Mesothelial cell of epicardium (in vitro differentiated cells): ENCODE measurements at regions not wholly inside any gene's neighbourhood (a gene's known extent, or its start where the extent isn't known, plus 50 kb on each side); places are given as distances from the start of the nearest gene placed in this dataset.

Experiments
- DNase-seq, 2 experiments: peaks; one replicate each; pipeline ENCODE4 v3.0.0; 2021; ENCODE audit warnings: low spot score in 2 of 2; ENCODE audit not compliant: unreplicated experiment in 2 of 2
- H3K27ac Mint-ChIP-seq: 2 replicates; pipeline ENCODE4 v1.8.0; 2021; ENCODE audit warnings: mixed read lengths
- H3K27me3 Mint-ChIP-seq: 2 replicates; pipeline ENCODE4 v1.8.0; 2021; ENCODE audit warnings: low read depth, mixed read lengths
- H3K36me3 Mint-ChIP-seq: 2 replicates; pipeline ENCODE4 v1.8.0; 2021; ENCODE audit warnings: mixed read lengths
- H3K4me1 Mint-ChIP-seq: 2 replicates; pipeline ENCODE4 v1.8.0; 2021; ENCODE audit warnings: mixed read lengths
- H3K4me3 Mint-ChIP-seq: 2 replicates; pipeline ENCODE4 v1.8.0; 2021; ENCODE audit warnings: mild to moderate bottlenecking, moderate library complexity, mixed read lengths
- H3K9me3 Mint-ChIP-seq: 2 replicates; pipeline ENCODE4 v1.8.0; 2021; ENCODE audit warnings: mixed read lengths
- TF ChIP-seq, protein P1 (sequence below): fragments of 200-600 bp; sonication (generic); IDR thresholded peaks from one replicate; pipeline ENCODE4 v1.5.0; 2021; ENCODE audit warnings: antibody characterized with exemption; ENCODE audit not compliant: unreplicated experiment

DNA sequence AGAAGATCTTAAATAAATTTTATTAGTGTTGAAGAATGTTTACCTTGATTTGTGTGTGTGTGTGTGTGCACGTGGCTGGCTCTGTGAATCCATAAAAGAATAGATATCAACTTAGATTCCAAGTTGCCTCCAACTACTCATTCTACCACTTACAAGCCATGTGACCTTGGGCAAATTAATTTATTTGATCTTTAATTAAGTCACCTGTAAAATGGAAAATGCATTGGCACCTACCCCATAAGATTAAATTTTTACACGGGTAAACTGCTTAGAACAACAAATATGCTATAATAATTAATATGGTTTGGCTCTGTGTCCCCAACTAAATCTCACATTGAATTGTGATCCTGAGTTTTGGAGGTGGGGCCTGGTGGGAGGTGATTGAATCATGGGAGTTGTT, 604.9 kb upstream of the NRG3 start:
- no peaks in the 10 kb centered on the region for H3K36me3 Mint-ChIP-seq
- DNase-seq: no peak
- no peaks in the 10 kb centered on the region for H3K4me1 Mint-ChIP-seq
- TF ChIP-seq, protein P1, sequence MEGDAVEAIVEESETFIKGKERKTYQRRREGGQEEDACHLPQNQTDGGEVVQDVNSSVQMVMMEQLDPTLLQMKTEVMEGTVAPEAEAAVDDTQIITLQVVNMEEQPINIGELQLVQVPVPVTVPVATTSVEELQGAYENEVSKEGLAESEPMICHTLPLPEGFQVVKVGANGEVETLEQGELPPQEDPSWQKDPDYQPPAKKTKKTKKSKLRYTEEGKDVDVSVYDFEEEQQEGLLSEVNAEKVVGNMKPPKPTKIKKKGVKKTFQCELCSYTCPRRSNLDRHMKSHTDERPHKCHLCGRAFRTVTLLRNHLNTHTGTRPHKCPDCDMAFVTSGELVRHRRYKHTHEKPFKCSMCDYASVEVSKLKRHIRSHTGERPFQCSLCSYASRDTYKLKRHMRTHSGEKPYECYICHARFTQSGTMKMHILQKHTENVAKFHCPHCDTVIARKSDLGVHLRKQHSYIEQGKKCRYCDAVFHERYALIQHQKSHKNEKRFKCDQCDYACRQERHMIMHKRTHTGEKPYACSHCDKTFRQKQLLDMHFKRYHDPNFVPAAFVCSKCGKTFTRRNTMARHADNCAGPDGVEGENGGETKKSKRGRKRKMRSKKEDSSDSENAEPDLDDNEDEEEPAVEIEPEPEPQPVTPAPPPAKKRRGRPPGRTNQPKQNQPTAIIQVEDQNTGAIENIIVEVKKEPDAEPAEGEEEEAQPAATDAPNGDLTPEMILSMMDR: no peak
- H3K9me3 Mint-ChIP-seq: peaks cover 23% of the 10 kb centered on the region
- no peak overlapping the region for H3K27ac Mint-ChIP-seq
- no peaks in the 10 kb centered on the region for H3K27me3 Mint-ChIP-seq
- no peak overlapping the region for H3K4me3 Mint-ChIP-seq

DNA sequence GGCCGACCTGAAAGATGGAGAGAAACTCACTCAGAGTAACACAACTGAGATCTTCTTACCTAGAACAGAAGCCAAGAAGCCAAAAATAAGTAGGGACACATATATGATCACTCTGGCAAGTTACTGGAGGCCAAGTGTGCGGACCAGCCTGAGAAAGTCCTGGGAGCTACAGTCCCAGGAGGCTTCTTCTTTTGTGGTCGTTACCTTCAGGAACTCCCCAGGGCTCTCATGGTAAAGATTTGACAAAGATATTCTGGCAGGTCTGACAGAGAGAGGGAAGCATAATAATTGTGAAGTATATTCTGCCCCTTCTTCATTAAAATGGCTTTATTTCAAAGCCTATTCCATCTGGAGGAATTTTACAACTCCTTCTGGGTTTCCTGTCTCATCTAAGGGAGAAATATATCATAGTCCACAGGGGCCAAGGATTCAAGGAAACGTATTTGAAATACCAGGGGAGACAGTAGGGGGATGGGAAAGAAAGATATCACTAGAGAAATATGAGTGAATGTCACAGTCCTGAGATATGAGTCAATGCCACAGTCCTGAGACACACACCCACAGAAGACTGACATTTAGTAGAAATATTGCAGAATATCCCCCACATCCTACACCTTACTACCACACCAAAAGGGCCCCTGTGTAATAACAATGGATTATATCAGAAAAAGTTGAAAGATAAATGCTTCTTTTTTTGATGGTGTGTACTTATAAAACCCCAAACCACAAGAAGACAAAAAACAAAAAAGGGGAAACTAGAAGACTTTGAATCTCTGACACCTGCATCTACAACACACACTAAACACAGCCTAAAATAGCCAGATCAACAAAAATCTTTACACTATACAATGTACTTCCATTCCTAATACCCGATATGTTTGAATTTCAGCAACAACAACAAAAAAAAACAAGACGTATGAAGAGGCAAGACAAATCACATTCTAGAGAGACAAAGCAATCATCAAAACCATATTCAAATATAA, 594.2 kb upstream of the NRG3 start:
- TF ChIP-seq, protein P1: no peak
- H3K27ac Mint-ChIP-seq: no peak overlapping the region
- no peaks in the 10 kb centered on the region for H3K27me3 Mint-ChIP-seq
- no peaks in the 10 kb centered on the region for H3K36me3 Mint-ChIP-seq
- DNase-seq: no peak
- H3K4me1 Mint-ChIP-seq: no peaks in the 10 kb centered on the region
- H3K4me3 Mint-ChIP-seq: no peak overlapping the region
- H3K9me3 Mint-ChIP-seq: no peaks in the 10 kb centered on the region

DNA sequence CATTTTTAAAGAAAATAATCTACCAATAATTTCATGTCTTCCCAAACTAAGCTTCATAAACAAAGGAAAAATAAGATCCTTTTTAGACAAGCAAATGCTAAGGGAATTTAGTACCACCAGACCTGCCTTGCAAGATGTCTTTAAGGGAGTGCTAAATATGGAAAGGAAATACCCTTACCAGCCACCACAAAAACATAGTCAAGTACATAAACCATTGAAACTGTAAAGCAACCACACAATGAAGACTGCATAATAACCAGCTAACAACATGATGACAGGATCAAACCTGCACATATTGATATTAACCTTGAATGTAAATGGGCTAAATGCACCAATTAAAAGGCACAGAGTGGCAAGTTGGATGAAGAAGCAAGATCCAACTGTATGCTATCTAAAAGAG, 586.5 kb upstream of the NRG3 start:
- H3K4me3 Mint-ChIP-seq: no peak overlapping the region
- no peaks in the 10 kb centered on the region for H3K4me1 Mint-ChIP-seq
- DNase-seq: no peak
- TF ChIP-seq, protein P1: no peak
- no peaks in the 10 kb centered on the region for H3K36me3 Mint-ChIP-seq
- H3K27ac Mint-ChIP-seq: no peak overlapping the region
- peaks cover 1% of the 10 kb centered on the region for H3K27me3 Mint-ChIP-seq
- peaks cover 6% of the 10 kb centered on the region for H3K9me3 Mint-ChIP-seq

DNA sequence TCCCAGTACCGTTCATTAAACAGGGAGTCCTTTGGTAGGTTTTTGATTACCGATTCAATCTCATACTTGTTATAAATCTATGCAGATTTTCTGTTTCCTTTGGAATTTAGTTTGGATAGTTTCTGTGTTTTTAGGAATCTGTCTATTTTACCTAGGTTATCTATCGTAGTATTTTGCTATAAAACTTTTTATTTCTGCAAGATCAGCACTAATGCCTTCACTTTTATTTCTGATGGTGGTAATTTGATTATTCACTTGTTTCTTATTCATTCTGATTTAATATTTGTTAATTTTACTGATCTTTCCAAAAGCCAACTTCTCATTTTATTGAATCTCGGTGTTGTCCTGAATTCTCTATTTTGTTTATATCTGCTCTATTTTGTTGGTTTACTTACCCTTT, 577.7 kb upstream of the NRG3 start:
- H3K36me3 Mint-ChIP-seq: no peaks in the 10 kb centered on the region
- no peak for DNase-seq
- H3K27ac Mint-ChIP-seq: no peak overlapping the region
- H3K9me3 Mint-ChIP-seq: peaks cover 7% of the 10 kb centered on the region
- H3K4me1 Mint-ChIP-seq: no peaks in the 10 kb centered on the region
- TF ChIP-seq, protein P1: no peak
- peaks cover 3% of the 10 kb centered on the region for H3K27me3 Mint-ChIP-seq
- H3K4me3 Mint-ChIP-seq: no peak overlapping the region

DNA sequence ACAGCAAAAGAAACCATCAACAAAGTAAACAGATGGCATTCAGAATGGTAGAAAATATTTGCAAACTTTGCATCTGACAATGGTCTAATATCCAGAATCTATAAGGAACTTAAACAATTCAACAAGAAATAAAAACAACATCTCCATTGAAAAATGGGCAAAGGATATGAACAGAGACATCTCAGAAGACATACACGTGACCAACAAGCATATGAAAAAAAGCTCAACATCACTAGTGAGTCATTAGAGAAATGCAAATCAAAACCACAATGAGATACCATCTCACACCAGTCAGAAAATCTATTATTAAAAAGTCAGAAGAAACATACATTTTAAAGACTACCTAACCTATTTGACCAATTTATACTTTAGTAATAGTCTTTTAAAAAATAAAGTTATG, 571.3 kb upstream of the NRG3 start:
- DNase-seq: no peak
- no peak overlapping the region for H3K4me3 Mint-ChIP-seq
- TF ChIP-seq, protein P1: no peak
- H3K4me1 Mint-ChIP-seq: no peaks in the 10 kb centered on the region
- no peaks in the 10 kb centered on the region for H3K27me3 Mint-ChIP-seq
- H3K36me3 Mint-ChIP-seq: no peaks in the 10 kb centered on the region
- no peak overlapping the region for H3K27ac Mint-ChIP-seq
- H3K9me3 Mint-ChIP-seq: peaks cover 15% of the 10 kb centered on the region
